ENCODE measurements at regions not wholly inside any gene's neighbourhood (a gene's known extent, or its start where the extent isn't known, plus 50 kb on each side); places are given as distances from the start of the nearest gene placed in this dataset.

GRCh38 chr10:114872519-114873087 is 51.0 kb downstream of the FHIP2A start:
- no peak overlapping the region for H3K18ac ChIP-seq (ENCODE audit: extremely low read depth, low read length)
- H3K9me3 ChIP-seq (ENCODE audit: insufficient read depth in 2 of 2, low read depth in 1 of 2, low read length in 1 of 2) = no peaks in the 10 kb centered on the region
- FAIRE-seq = no peak

More at GRCh38 chr10:114872519-114873087, 51.0 kb downstream of the FHIP2A start:
- Histone ChIP-seq H3K23me2 (ENCODE audit: low read depth, low read length) (no peaks in the 10 kb centered on the region), H2BK20ac (ENCODE audit: low read length) (no peak overlapping the region), H3K4ac (replicated peaks; ENCODE audit: insufficient read length, low read depth, low read length) (no peak overlapping the region), H2AK5ac (ENCODE audit: low read depth, low read length) (no peak overlapping the region), H2BK15ac (ENCODE audit: low read length) (no peak overlapping the region), H3K27ac (ENCODE audit: low read depth, low read length) (no peak overlapping the region), H3K23ac (ENCODE audit: insufficient read length) (no peak overlapping the region), H3K14ac (ENCODE audit: insufficient read length) (no peak overlapping the region), H3K79me1 (ENCODE audit: low read depth, low read length) (no peaks in the 10 kb centered on the region), H2BK5ac (ENCODE audit: low read depth, low read length) (no peak overlapping the region), H3K56ac (replicated peaks; ENCODE audit: insufficient read length, low read depth, low read length) (no peak overlapping the region), H3K9ac (replicated peaks in 1 of 4; ENCODE audit: extremely low read depth in 1 of 4, low read depth in 3 of 4, low read length in 3 of 4) (no peak overlapping the region), H3K4me1 (replicated peaks in 1 of 4; ENCODE audit: control insufficient read depth in 3 of 4, insufficient read depth in 4 of 4, low read length in 3 of 4) (no peaks in the 10 kb centered on the region), H3K27me3 (replicated peaks in 1 of 4; ENCODE audit: control insufficient read depth in 3 of 4, extremely low read depth in 1 of 4, insufficient read depth in 3 of 4, low read length in 3 of 4) (no peaks in the 10 kb centered on the region), H4K5ac (ENCODE audit: insufficient read length, low read depth, low read length) (no peak overlapping the region), H3K4me3 (ENCODE audit: extremely low read depth in 1 of 4, insufficient read depth in 2 of 4, low read depth in 3 of 4, low read length in 4 of 4) (no peak overlapping the region), H3K36me3 (ENCODE audit: control insufficient read depth in 2 of 4, insufficient read depth in 4 of 4, low read length in 3 of 4) (no peaks in the 10 kb centered on the region), H3K79me2 (ENCODE audit: control insufficient read depth in 1 of 2, insufficient read depth in 2 of 2, low read length in 2 of 2) (no peaks in the 10 kb centered on the region), H4K91ac (replicated peaks; ENCODE audit: insufficient read length, low read length) (no peak overlapping the region), H4K8ac (ENCODE audit: extremely low read depth, insufficient read depth, low read length) (no peak overlapping the region), H2BK120ac (replicated peaks; ENCODE audit: low read depth, low read length) (no peak overlapping the region), H2BK12ac (ENCODE audit: low read depth, low read length) (no peak overlapping the region), H3K4me2 (ENCODE audit: insufficient read depth in 1 of 2, low read depth in 2 of 2, low read length in 2 of 2) (no peak overlapping the region), H4K20me1 (replicated peaks in 1 of 2; ENCODE audit: control insufficient read depth in 1 of 2, insufficient read depth in 2 of 2, low read length in 2 of 2) (no peaks in the 10 kb centered on the region), H2AFZ (ENCODE audit: low read length) (no peak overlapping the region)
- ChIA-PET POLR2A (ENCODE audit: partially characterized antibody) (no interaction called here), CTCF (ENCODE audit: partially characterized antibody) (interaction anchor here (0.9 to 10.5 kb wide), 6 partner anchors 9 to 299 kb away, joined by 3 to 91 read pairs (median 4); no protein-coding TSS in a partner anchor)
- TF ChIP-seq ATF2 (IDR thresholded peaks at IDR 0.05; ENCODE audit: low read length) (no peak), RXRA (IDR thresholded peaks at IDR 0.05; ENCODE audit: insufficient read depth, low read depth, low read length) (no peak), POU5F1 (IDR thresholded peaks at IDR 0.05; ENCODE audit: low read depth, low read length) (no peak)
- no peak for DNase-seq (ENCODE audit: low read depth in 1 of 2, low spot score in 2 of 2)
